ENCODE measurements at regions not wholly inside any gene's neighbourhood (a gene's known extent, or its start where the extent isn't known, plus 50 kb on each side); places are given as distances from the start of the nearest gene placed in this dataset.

GRCh38 chrX:113975441-113975840 is 608.4 kb upstream of the HTR2C start:
- no peak overlapping the region for H2AFZ ChIP-seq (ENCODE audit: low read length)
- intact Hi-C loops (cut with micrococcal nuclease; ENCODE audit: unreplicated experiment) (no loop called here), in situ Hi-C loops (cut with HindIII; ENCODE audit: extremely low pct_ligation_motif_present, low pct_unique_long_range_greater_than_20kb) (no loop called here)
- no peak for FAIRE-seq
- no peak overlapping the region for H3K27ac ChIP-seq (ENCODE audit: extremely low read length, insufficient read depth, low read length)
- no peaks in the 10 kb centered on the region for H3K27me3 ChIP-seq (ENCODE audit: control insufficient read depth in 1 of 2, insufficient read depth in 2 of 2, low read length in 2 of 2)
- no peaks in the 10 kb centered on the region for H4K20me1 ChIP-seq (ENCODE audit: insufficient read depth, low read length)
- no peaks in the 10 kb centered on the region for H3K36me3 ChIP-seq (replicated peaks in 1 of 2; ENCODE audit: control insufficient read depth in 1 of 2, insufficient read depth in 2 of 2, low read length in 2 of 2)
- BruUV-seq (replicated peaks): no TSS peak
- H3K79me2 ChIP-seq (ENCODE audit: insufficient read depth, low read length): no peaks in the 10 kb centered on the region
- no peaks in the 10 kb centered on the region for H3K4me1 ChIP-seq (ENCODE audit: insufficient read depth, low read length)
- H3K9me3 ChIP-seq (ENCODE audit: low read length): no peaks in the 10 kb centered on the region
- H3K4me3 ChIP-seq (replicated peaks in 1 of 3; ENCODE audit: insufficient read depth in 1 of 3, low read depth in 2 of 3, low read length in 3 of 3): no peak overlapping the region
- TF ChIP-seq ZSCAN20 (CRISPR knock-in tag; IDR thresholded peaks at IDR 0.05; ENCODE audit: borderline replicate concordance) (no peak), ZNF558 (CRISPR knock-in tag; IDR thresholded peaks at IDR 0.05; ENCODE audit: borderline replicate concordance) (no peak), MAFF (IDR thresholded peaks at IDR 0.05; ENCODE audit: low read depth, low read length) (0 out of 2 replicates have a peak, but pooled peaks have one; percentile 2), BORCS8-MEF2B (CRISPR knock-in tag; IDR thresholded peaks at IDR 0.05) (no peak), CENPBD1 (CRISPR knock-in tag; IDR thresholded peaks at IDR 0.05; ENCODE audit: borderline replicate concordance, low read depth) (no peak)
- CTCF ChIA-PET (ENCODE audit: low intra/inter-chr PET ratio, low total read pairs): no interaction called here
- 0% methylated on average over 2 of the region's 2 CpGs for WGBS (ENCODE audit: low lambda C conversion rate)
- no peak overlapping the region for H3K9ac ChIP-seq (ENCODE audit: insufficient read depth, low read depth, low read length)
- no peak overlapping the region for H3K4me2 ChIP-seq (ENCODE audit: low read depth, low read length)
- ATAC-seq: no peak
- POLR2A ChIA-PET: no interaction called here
- DNase-seq (ENCODE audit: low spot score): no peak

GRCh38 chrX:113974881-113975280 is 609.0 kb upstream of the HTR2C start:
- BruUV-seq (replicated peaks): no TSS peak
- DNase-seq (ENCODE audit: low spot score): no peak
- CTCF ChIA-PET (ENCODE audit: low intra/inter-chr PET ratio, low total read pairs): no interaction called here
- Histone ChIP-seq H3K4me2 (ENCODE audit: low read depth, low read length) (no peak overlapping the region), H3K27me3 (ENCODE audit: control insufficient read depth in 1 of 2, insufficient read depth in 2 of 2, low read length in 2 of 2) (no peaks in the 10 kb centered on the region), H3K9ac (ENCODE audit: insufficient read depth, low read depth, low read length) (no peak overlapping the region), H3K4me1 (ENCODE audit: insufficient read depth, low read length) (no peaks in the 10 kb centered on the region), H3K9me3 (ENCODE audit: low read length) (no peaks in the 10 kb centered on the region), H3K27ac (ENCODE audit: extremely low read length, insufficient read depth, low read length) (no peak overlapping the region), H3K4me3 (replicated peaks in 1 of 3; ENCODE audit: insufficient read depth in 1 of 3, low read depth in 2 of 3, low read length in 3 of 3) (no peak overlapping the region), H3K79me2 (ENCODE audit: insufficient read depth, low read length) (no peaks in the 10 kb centered on the region), H2AFZ (ENCODE audit: low read length) (no peak overlapping the region), H4K20me1 (ENCODE audit: insufficient read depth, low read length) (no peaks in the 10 kb centered on the region), H3K36me3 (replicated peaks in 1 of 2; ENCODE audit: control insufficient read depth in 1 of 2, insufficient read depth in 2 of 2, low read length in 2 of 2) (no peaks in the 10 kb centered on the region)
- in situ Hi-C loops (cut with HindIII; ENCODE audit: extremely low pct_ligation_motif_present, low pct_unique_long_range_greater_than_20kb) (no loop called here), intact Hi-C loops (cut with micrococcal nuclease; ENCODE audit: unreplicated experiment) (no loop called here)
- no peak for FAIRE-seq
- POLR2A ChIA-PET: no interaction called here
- ATAC-seq: no peak
- TF ChIP-seq ZSCAN25 (CRISPR knock-in tag; IDR thresholded peaks at IDR 0.05): no peak
- no peak for TF ChIP-seq ZNF275 (CRISPR knock-in tag; IDR thresholded peaks at IDR 0.05; ENCODE audit: borderline replicate concordance)
- TF ChIP-seq ZNF138 (CRISPR knock-in tag; IDR thresholded peaks at IDR 0.05; ENCODE audit: low read depth): no peak
- no peak for TF ChIP-seq TERF1 (CRISPR knock-in tag; IDR thresholded peaks at IDR 0.05)
- TF ChIP-seq ZNF777 (CRISPR knock-in tag; IDR thresholded peaks at IDR 0.05): no peak
- no peak for TF ChIP-seq ZBTB42 (CRISPR knock-in tag; IDR thresholded peaks at IDR 0.05)
- no peak for TF ChIP-seq ISX (CRISPR knock-in tag; conservative IDR thresholded peaks at IDR 0.05)
- no peak for TF ChIP-seq HOXA3 (CRISPR knock-in tag; IDR thresholded peaks at IDR 0.05)
- TF ChIP-seq ELK4 (CRISPR knock-in tag; IDR thresholded peaks at IDR 0.05; ENCODE audit: borderline replicate concordance): no peak
- TF ChIP-seq MEF2D (CRISPR knock-in tag; IDR thresholded peaks at IDR 0.05): no peak
